B cell (primary cell): ENCODE measurements at regions not wholly inside any gene's neighbourhood (a gene's known extent, or its start where the extent isn't known, plus 50 kb on each side); places are given as distances from the start of the nearest gene placed in this dataset.

Source experiments
- CTCF ChIP-seq: fragments of 200-600 bp; IDR thresholded peaks from one replicate; pipeline ENCODE4 v1.8.0; 2022; ENCODE audit warnings: antibody characterized with exemption, mild to moderate bottlenecking
- EZH2 ChIP-seq: IDR thresholded peaks from 2 replicates; pipeline ENCODE4 v1.6.1; 2012; ENCODE audit warnings: borderline replicate concordance, low read depth, mild to moderate bottlenecking, moderate library complexity, low read length; ENCODE audit not compliant: insufficient read depth, poor library complexity, severe bottlenecking

- no peak for TF ChIP-seq CTCF
- no peak for TF ChIP-seq EZH2
Observed at GRCh38 chr1:69406244-69406643, 161.5 kb upstream of the LRRC7 start.
